GM12891 (cell line): ENCODE measurements at regions not wholly inside any gene's neighbourhood (a gene's known extent, or its start where the extent isn't known, plus 50 kb on each side); places are given as distances from the start of the nearest gene placed in this dataset.

Experiments
- PAX5 ChIP-seq: IDR thresholded peaks from 2 replicates; pipeline ENCODE4 v1.6.1; 2011; ENCODE audit warnings: low read length, moderate library complexity, mild to moderate bottlenecking; ENCODE audit not compliant: insufficient read depth, severe bottlenecking
- POLR2A ChIP-seq: IDR thresholded peaks from 2 replicates; pipeline ENCODE4 v1.6.1; 2011; ENCODE audit warnings: low read depth, low read length, control low read depth
- POLR2AphosphoS5 ChIP-seq: IDR thresholded peaks from 2 replicates; pipeline ENCODE4 v1.6.1; 2011; ENCODE audit warnings: low read depth, low read length, control low read depth
- POU2F2 ChIP-seq: IDR thresholded peaks from 2 replicates; pipeline ENCODE4 v1.6.1; 2011; ENCODE audit warnings: low read depth, mild to moderate bottlenecking, control low read depth, low read length, moderate library complexity
- SPI1 ChIP-seq: IDR thresholded peaks from 2 replicates; pipeline ENCODE4 v1.6.1; 2011; ENCODE audit warnings: low read depth, low read length, control low read depth
- TAF1 ChIP-seq: IDR thresholded peaks from 2 replicates; pipeline ENCODE4 v1.6.1; 2011; ENCODE audit warnings: low read depth, low read length, control low read depth

GRCh38 chr5:167894631-167895472 lies 396.6 kb upstream of the WWC1 start:
- TF ChIP-seq POLR2AphosphoS5 (no peak), POLR2A (no peak), TAF1 (no peak), POU2F2 (no peak), SPI1 (no peak), PAX5 (no peak)
